GM21423 (cell line): ENCODE measurements at regions not wholly inside any gene's neighbourhood (a gene's known extent, or its start where the extent isn't known, plus 50 kb on each side); places are given as distances from the start of the nearest gene placed in this dataset.

ENCODE experiments used
- ATAC-seq: cut with Tn5 transposase; IDR thresholded peaks from one replicate; pipeline ENCODE4 v1.9.1; 2021; ENCODE audit warnings: mild to moderate bottlenecking, moderate library complexity; ENCODE audit not compliant: unreplicated experiment

GRCh38 chr3:43865887-43866528 is 175.3 kb downstream of the ABHD5 start:
- ATAC-seq: no peak

DNA sequence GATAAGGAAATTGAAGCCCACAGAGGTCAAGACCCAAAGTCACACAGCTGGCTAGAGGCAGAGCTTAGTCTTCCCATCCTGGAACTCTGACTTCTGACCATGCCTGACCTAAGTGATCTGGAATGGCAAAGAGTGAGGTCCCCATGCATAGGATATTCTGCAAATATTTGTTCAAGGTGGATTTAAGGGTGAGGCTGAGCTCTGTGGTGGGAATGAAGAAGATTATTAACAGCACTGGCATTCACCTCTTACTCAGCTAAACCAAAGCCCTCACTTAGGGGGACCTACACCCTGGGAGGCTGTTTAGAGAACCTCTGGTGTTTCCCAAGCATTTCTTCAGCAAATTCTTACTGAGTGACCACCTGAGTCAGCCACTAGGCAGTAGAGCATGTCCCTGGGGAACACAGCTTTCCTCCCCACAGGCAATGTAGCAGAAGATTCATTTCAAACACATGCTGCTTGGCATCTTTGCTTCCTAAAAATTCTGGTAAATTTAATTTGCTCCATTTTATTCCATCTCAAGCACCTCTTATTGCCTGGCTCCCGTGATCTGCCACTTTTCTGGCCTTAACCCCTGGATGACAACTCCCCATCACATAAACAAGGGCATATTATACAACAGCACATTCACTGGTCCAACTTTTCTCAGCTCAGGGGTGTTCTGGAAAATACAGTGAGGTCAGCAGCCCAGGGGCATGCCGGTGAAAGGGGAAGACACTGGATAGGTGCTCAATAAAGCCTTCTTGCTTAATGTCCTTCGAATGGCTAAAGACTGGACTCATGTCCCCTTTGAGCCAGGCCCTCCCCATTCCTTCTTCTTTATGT is 176.0 kb downstream of the ABHD5 start:
- ATAC-seq: no peak

GRCh38 chr3:43867436-43868072 is 176.8 kb downstream of the ABHD5 start:
- ATAC-seq: no peak

DNA sequence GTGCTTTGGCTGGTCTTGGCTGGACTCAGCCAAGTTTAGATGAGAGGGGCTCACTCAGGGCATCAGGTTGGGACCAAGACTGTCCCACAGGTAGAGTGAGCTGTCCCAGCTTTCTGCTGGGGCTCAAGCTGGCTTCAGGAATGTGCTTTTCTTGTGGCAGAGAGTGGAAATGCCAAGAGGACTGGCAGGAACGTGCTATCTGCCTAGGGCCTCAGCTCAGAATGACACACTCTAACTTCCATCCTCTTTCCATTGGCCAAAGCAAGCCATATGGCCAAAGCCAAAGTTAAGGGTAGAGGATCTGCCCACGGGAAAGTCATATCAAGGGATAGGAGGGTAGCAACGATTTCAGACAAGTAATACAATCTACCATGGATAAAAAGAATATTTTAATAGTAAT is 178.8 kb downstream of the ABHD5 start:
- no peak for ATAC-seq

DNA sequence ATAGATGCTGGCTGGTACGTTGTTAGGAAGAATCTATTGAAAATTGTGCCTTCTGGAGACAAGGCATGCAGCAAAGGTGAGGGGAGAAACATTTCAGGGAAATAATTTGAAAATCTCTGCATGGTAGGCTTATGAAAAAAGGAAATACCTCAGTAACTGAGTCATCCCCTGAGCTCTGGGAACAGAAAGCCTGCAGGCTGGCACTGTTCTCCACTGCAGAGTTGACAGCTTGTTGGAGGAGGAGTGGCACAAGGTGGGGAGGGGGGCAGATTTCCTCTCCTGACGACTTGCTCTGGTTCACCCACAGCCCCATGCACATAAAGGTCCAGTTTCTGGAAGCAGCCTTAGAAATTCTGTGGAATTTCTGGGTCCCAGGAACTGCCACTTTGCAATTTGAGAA is 179.4 kb downstream of the ABHD5 start:
- no peak for ATAC-seq

GRCh38 chr3:43870844-43871626 is 180.3 kb downstream of the ABHD5 start:
- no peak for ATAC-seq

- ATAC-seq: no peak
These were observed 181.0 kb downstream of the ABHD5 start for GRCh38 chr3:43871627-43872245.

GRCh38 chr3:43872301-43872700 is 181.6 kb downstream of the ABHD5 start:
- ATAC-seq: no peak

DNA sequence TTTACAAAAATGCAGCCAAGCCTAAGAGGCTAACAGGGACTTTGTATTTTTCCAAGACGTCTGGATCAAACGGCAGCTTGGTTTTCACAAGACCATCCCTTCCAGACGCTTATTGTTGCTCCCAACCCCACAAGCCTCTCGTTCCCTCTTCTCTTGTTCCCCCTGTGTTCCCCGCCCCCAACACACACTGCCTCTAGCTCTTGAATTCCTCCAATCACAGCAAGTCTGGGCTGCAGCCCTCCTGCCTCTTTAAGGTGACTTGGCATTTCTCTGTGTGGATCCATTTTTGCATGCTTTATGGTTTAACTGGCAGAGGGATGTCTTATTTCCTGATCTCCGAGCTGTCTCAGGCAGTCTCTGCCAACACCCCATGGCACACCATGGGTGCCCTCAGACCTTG is 182.2 kb downstream of the ABHD5 start:
- no peak for ATAC-seq

DNA sequence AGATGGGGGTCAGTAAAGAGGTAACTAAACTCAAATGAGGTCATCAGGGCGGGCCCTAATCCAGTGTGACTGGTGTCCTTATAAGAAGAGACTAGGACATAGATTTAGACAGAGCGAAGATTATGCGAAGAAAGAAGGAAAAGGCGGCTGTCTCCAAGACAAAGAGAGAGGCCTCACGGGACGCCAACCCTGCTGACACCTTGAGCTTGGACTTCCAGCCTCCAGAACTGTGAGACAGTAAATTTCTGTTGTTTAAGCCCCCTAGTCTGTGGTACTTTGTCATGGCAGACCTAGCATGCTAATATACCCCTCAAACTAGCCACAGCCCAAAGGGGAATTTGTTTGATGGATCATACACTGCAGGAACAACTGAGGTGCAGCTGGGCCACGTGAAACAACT is 183.0 kb downstream of the ABHD5 start:
- ATAC-seq: no peak

- ATAC-seq: no peak
These were observed 183.6 kb downstream of the ABHD5 start for GRCh38 chr3:43874290-43874689.

DNA sequence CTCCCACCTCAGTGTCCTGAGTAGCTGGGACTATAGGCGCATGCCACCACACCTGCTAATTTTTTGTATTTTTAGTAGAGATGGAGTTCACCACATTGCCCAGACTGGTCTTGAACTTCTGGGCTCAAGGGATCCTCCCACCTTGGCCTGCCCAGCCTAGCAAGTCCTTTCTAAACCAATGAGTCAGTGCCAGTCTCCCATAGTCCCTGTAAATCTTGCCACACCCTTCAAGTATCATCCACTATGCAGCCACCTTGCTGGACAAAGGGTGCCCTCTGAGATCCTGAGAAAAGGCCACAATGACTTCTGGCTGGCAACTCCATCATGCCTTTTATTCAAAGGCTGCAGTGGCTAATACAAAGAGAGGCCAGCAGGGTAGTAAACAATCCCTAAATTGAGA is 184.0 kb downstream of the ABHD5 start:
- no peak for ATAC-seq

- no peak for ATAC-seq
These were observed 185.9 kb downstream of the ABHD5 start for GRCh38 chr3:43876648-43877047.

- ATAC-seq: no peak
These were observed 188.4 kb downstream of the ABHD5 start for GRCh38 chr3:43879166-43879565.

DNA sequence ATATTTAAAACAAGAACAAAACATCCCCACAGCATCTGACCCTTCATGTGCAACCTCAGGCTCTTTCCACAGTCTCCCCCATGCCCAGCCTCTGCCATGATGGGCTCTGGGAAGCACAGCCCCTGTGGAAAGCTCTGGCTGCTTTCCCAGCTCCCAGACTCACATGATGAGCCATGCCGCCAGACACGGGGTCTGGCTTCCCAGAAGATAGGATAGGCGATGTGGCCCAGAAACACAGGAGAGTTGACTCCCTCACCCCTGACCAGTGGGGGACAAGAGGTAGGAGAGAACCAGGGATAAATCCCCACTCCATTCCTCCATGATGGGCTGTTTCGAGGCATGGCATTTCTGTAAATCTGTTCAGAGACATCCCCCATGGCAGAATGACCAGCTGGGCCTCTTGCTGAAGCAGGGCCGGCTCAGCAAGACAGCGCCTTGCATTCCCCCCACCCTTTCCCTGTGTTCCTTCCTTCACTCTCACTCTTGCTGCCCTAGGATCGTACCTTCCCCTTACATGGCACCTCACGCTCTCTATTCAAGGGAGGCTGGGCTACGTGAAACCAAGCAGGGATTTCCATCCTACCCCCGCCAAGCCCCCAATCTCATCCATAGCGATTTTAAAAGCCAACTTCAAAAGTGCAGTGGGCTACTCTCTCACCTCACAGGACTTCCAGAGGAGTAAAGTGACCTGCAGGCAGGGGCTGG is 192.4 kb downstream of the ABHD5 start:
- no peak for ATAC-seq

- no peak for ATAC-seq
These were observed 193.1 kb downstream of the ABHD5 start for GRCh38 chr3:43883729-43884396.

GRCh38 chr3:43884581-43884980 is 193.8 kb downstream of the ABHD5 start:
- ATAC-seq: no peak

DNA sequence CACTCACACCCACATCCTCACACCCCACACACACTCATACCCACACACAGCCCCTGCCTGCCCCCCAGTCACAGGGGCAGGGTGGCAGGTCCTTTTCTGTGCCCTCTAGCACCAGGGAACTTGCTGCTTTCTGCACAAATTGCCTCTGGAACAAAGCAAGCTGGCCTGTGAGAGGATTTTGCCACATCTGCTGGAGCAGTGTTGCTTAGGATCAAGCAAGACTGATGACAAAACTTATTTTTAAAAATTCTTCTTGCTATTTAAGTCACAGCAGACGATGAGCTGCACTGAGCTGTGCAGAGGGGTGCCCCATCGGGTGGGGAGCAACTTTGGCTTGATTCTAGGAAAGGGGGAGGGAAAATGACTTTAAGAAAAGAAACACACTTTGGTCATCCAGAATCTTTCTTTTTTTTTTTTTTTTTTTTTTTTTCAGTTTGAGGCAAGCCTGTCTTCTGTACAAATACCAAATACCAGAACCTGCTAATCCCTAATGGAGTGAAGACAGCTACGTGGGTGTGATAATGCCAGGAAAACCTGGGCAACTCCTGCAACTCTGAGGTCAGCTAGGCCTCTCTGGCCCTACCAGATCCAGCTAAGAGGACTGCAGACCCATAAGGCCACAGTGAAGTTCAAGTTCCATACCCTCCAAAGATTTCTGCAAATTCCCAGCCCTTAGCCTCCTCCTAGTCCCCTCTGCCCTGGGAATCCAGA is 195.3 kb downstream of the ABHD5 start:
- no peak for ATAC-seq

- no peak for ATAC-seq
These were observed 201.3 kb downstream of the ABHD5 start for GRCh38 chr3:43892061-43892460.
